Upper lobe of left lung (tissue), 6 donors: ENCODE measurements at regions not wholly inside any gene's neighbourhood (a gene's known extent, or its start where the extent isn't known, plus 50 kb on each side); places are given as distances from the start of the nearest gene placed in this dataset.

Source experiments
- ATAC-seq, 2 donors: fragments of 200-7000 bp; cut with Tn5 transposase; one replicate each; pipeline ENCODE4 v1.9.1; 2022; ENCODE audit warnings: mild to moderate bottlenecking in 2 of 2, moderate library complexity in 2 of 2; ENCODE audit not compliant: low FRiP score in 2 of 2
- DNase-seq, 2 donors: peaks; one replicate each; pipeline ENCODE4 v3.0.0-alpha.2; 2019 to 2020
- H3K27ac ChIP-seq, 4 donors: fragments of 200-600 bp; sonication (generic); one replicate each; pipeline ENCODE4 v1.5.1; 2016 to 2019
- H3K27me3 ChIP-seq, 4 donors: fragments of 200-600 bp; sonication (generic); one replicate each; pipeline ENCODE4 v1.5.1; 2017 to 2019
- H3K36me3 ChIP-seq, 4 donors: fragments of 200-600 bp; sonication (generic); one replicate each; pipeline ENCODE4 v1.5.1; 2016 to 2019
- H3K4me1 ChIP-seq, 4 donors: fragments of 200-600 bp; sonication (generic); one replicate each; pipeline ENCODE4 v1.5.1; 2018 to 2019
- H3K4me3 ChIP-seq, 4 donors: fragments of 200-600 bp; sonication (generic); one replicate each; pipeline ENCODE4 v1.5.1; 2017 to 2019; ENCODE audit warnings: mild to moderate bottlenecking in 2 of 4, moderate library complexity in 1 of 4
- H3K9me3 ChIP-seq, 4 donors: fragments of 200-600 bp; sonication (generic); one replicate each; pipeline ENCODE4 v1.5.1; 2018 to 2019
- CTCF ChIP-seq, 6 experiments: fragments of 450-650 bp in 4 of 6; fragments of 200-600 bp in 2 of 6; sonication (generic) in 2 of 6; IDR thresholded peaks; one replicate each; pipeline ENCODE4 v1.5.1; 2016 to 2019; ENCODE audit warnings: antibody characterized with exemption in 6 of 6
- EP300 ChIP-seq, 4 donors: sonication (generic); formaldehyde crosslinking; IDR thresholded peaks; one replicate each; pipeline ENCODE4 v1.5.1; 2017; ENCODE audit warnings: antibody characterized with exemption in 4 of 4, control low read depth in 2 of 4
- POLR2A ChIP-seq, 4 donors: fragments of 450-650 bp; IDR thresholded peaks; one replicate each; pipeline ENCODE4 v1.5.1; 2016 to 2017; ENCODE audit warnings: antibody characterized with exemption in 4 of 4, mild to moderate bottlenecking in 2 of 4
- POLR2AphosphoS5 ChIP-seq, 2 donors: sonication (generic); formaldehyde crosslinking; IDR thresholded peaks; one replicate each; pipeline ENCODE4 v1.5.1; 2017; ENCODE audit warnings: antibody characterized with exemption in 2 of 2
- WGBS, 2 donors: methylation state at CpG; one replicate each; pipeline ENCODE4 v1.1.5; 2017 to 2018; 5-methylcytosine and 5-hydroxymethylcytosine counted together
- donor health status: DM: no; HTN: no; CAD: no; lungs with moderate emphysema.
- donor health status: DM: no; HTN: yes; CAD: no; lungs with severe emphysema.

DNA sequence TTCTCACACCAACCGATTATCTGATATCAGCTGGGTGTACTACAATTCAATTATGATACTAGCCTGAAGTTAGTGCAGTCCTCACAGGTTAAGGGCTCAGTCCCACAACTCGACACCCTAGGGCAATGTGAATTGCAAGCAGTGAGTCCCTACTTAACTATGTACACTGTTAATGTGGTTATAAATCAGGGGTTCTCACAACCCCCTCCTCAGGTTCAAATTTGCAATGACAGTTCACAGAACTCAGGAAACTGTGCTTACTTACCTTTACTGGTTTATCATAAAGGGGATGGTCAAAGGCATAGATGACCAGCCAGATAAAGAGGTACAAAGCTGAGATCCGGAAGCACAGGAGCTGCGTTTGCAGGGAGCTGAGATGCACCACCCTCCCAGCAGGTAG is 1379.1 kb upstream of the CDH2 start:
- H3K4me3 ChIP-seq: no peak overlapping the region
- WGBS, 2 donors: 79% methylated on average over 4 of the region's 4 CpGs
- TF ChIP-seq EP300 (IDR thresholded peaks at IDR 0.05) (no peak), POLR2AphosphoS5 (IDR thresholded peaks at IDR 0.05) (no peak), POLR2A (IDR thresholded peaks at IDR 0.05) (no peak), CTCF (IDR thresholded peaks at IDR 0.05) (no peak)
- no peaks in the 10 kb centered on the region for H3K9me3 ChIP-seq
- no peaks in the 10 kb centered on the region for H3K36me3 ChIP-seq
- H3K27ac ChIP-seq: no peak overlapping the region
- ATAC-seq: no peak
- H3K27me3 ChIP-seq: no peaks in the 10 kb centered on the region
- H3K4me1 ChIP-seq: no peaks in the 10 kb centered on the region
- no peak for DNase-seq

DNA sequence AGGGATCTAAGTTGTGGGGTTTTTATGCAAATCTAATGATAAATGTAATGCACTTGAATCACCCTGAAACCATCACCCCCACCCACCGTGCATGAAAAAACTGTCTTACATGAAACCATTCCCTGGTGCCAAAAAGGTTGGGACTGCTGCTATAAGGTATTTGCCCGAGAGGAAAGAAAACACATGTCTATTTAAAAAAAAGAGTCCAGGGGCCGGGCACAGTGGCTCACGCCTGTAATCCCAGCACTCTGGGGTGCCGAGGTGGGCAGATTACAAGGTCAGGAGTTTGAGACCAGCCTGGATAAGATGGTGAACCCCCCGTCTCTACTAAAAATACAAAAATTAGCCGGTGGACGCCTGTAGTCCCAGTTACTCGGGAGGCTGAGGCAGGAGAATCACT is 1372.8 kb upstream of the CDH2 start:
- Histone ChIP-seq H3K36me3 (no peaks in the 10 kb centered on the region), H3K4me1 (no peaks in the 10 kb centered on the region), H3K27me3 (no peaks in the 10 kb centered on the region), H3K9me3 (no peaks in the 10 kb centered on the region), H3K27ac (no peak overlapping the region), H3K4me3 (no peak overlapping the region)
- no peak for TF ChIP-seq EP300 (IDR thresholded peaks at IDR 0.05)
- no peak for TF ChIP-seq POLR2A (IDR thresholded peaks at IDR 0.05)
- TF ChIP-seq POLR2AphosphoS5 (IDR thresholded peaks at IDR 0.05): no peak
- no peak for TF ChIP-seq CTCF (IDR thresholded peaks at IDR 0.05)
- 84 to 91% methylated on average over 9 of the region's 9 CpGs for WGBS, 2 donors
- no peak for DNase-seq
- no peak for ATAC-seq

GRCh38 chr18:29547626-29548025 is 1370.7 kb upstream of the CDH2 start:
- TF ChIP-seq POLR2AphosphoS5 (IDR thresholded peaks at IDR 0.05): no peak
- no peak for TF ChIP-seq POLR2A (IDR thresholded peaks at IDR 0.05)
- TF ChIP-seq EP300 (IDR thresholded peaks at IDR 0.05): no peak
- TF ChIP-seq CTCF (IDR thresholded peaks at IDR 0.05): no peak
- no peak for ATAC-seq
- no peaks in the 10 kb centered on the region for H3K9me3 ChIP-seq
- no peak overlapping the region for H3K4me3 ChIP-seq
- H3K36me3 ChIP-seq: no peaks in the 10 kb centered on the region
- H3K27me3 ChIP-seq: no peaks in the 10 kb centered on the region
- DNase-seq: no peak
- H3K27ac ChIP-seq: no peak overlapping the region
- no peaks in the 10 kb centered on the region for H3K4me1 ChIP-seq

- Histone ChIP-seq H3K36me3 (no peaks in the 10 kb centered on the region), H3K9me3 (no peaks in the 10 kb centered on the region), H3K4me3 (no peak overlapping the region), H3K27me3 (no peaks in the 10 kb centered on the region), H3K4me1 (no peaks in the 10 kb centered on the region), H3K27ac (no peak overlapping the region)
- DNase-seq: no peak
- ATAC-seq: no peak
- WGBS, 2 donors: 74 to 88% methylated on average over 2 of the region's 2 CpGs
- TF ChIP-seq POLR2A (IDR thresholded peaks at IDR 0.05) (no peak), CTCF (IDR thresholded peaks at IDR 0.05) (no peak), POLR2AphosphoS5 (IDR thresholded peaks at IDR 0.05) (no peak), EP300 (IDR thresholded peaks at IDR 0.05) (no peak)
These were observed 1363.6 kb upstream of the CDH2 start for GRCh38 chr18:29540548-29540947.

DNA sequence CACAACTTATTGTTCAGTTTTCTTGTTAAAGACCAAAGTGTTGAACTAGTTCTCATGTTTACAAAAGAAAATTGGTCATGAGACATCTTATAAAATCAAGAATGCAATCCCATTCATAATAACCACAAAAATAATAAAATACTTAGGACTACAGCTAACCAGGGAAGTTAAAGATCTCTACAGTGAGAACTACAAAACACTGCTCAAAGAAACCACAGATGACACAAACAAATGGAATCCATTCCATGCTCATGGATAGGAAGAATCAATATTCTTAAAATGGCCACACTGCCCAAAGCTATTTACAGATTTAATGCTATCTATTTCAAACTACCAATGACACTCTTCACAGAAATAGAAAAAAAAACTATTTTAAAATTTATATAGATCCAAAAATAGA is 1354.8 kb upstream of the CDH2 start:
- no peak for ATAC-seq
- TF ChIP-seq CTCF (IDR thresholded peaks at IDR 0.05) (no peak), EP300 (IDR thresholded peaks at IDR 0.05) (no peak), POLR2A (IDR thresholded peaks at IDR 0.05) (no peak), POLR2AphosphoS5 (IDR thresholded peaks at IDR 0.05) (no peak)
- no peaks in the 10 kb centered on the region for H3K27me3 ChIP-seq
- no peaks in the 10 kb centered on the region for H3K36me3 ChIP-seq
- H3K4me3 ChIP-seq: no peak overlapping the region
- H3K27ac ChIP-seq: no peak overlapping the region
- H3K4me1 ChIP-seq: no peaks in the 10 kb centered on the region
- H3K9me3 ChIP-seq: no peaks in the 10 kb centered on the region
- DNase-seq: no peak
